DOHH2 (cell line): ENCODE measurements at regions not wholly inside any gene's neighbourhood (a gene's known extent, or its start where the extent isn't known, plus 50 kb on each side); places are given as distances from the start of the nearest gene placed in this dataset.

Source experiments
- CTCF ChIP-seq: fragments of 200-600 bp; sonication (generic); IDR thresholded peaks from one replicate; pipeline ENCODE4 v1.5.1; 2014; ENCODE audit warnings: antibody characterized with exemption, mild to moderate bottlenecking, low read depth, low read length; ENCODE audit not compliant: poor library complexity, severe bottlenecking
- EZH2phosphoT487 ChIP-seq: fragments of 200-600 bp; sonication (generic); IDR thresholded peaks from 2 replicates; pipeline ENCODE4 v1.6.1; 2017; ENCODE audit warnings: borderline replicate concordance, mild to moderate bottlenecking, antibody characterized with exemption, low read length, moderate library complexity, mixed read lengths

GRCh38 chr13:33963134-33963533 lies 145.2 kb downstream of the RFC3 start:
- TF ChIP-seq EZH2phosphoT487 = no peak
- no peak for TF ChIP-seq CTCF
